Activated B cell treated with CpG ODN at 0.5 μM for 24 hours (primary cell): ENCODE measurements at regions not wholly inside any gene's neighbourhood (a gene's known extent, or its start where the extent isn't known, plus 50 kb on each side); places are given as distances from the start of the nearest gene placed in this dataset.

Experiments
- ATAC-seq: fragments of 200-7000 bp; cut with Tn5 transposase; one replicate; pipeline ENCODE4 v1.10.0; 2021; ENCODE audit warnings: low read depth, mild to moderate bottlenecking, moderate library complexity
- CTCF ChIA-PET: fragments of 350-600 bp; sonication (Branson Sonifier 250); formaldehyde crosslinking; loops from one replicate; lab custom pipeline; 2021; ENCODE audit warnings: antibody characterized with exemption; lab: Charles Lee
- POLR2A ChIA-PET: fragments of 350-600 bp; sonication (Branson Sonifier 250); formaldehyde crosslinking; loops from one replicate; lab custom pipeline; 2021; ENCODE audit warnings: antibody characterized with exemption; lab: Charles Lee
- DNase-seq: peaks from one replicate; pipeline ENCODE4 v3.0.0; 2022
- H3K27ac Mint-ChIP-seq: one replicate; pipeline ENCODE4 v1.8.0; 2020; ENCODE audit warnings: mixed read lengths
- H3K27me3 Mint-ChIP-seq: one replicate; pipeline ENCODE4 v1.8.0; 2021; ENCODE audit warnings: mixed read lengths
- H3K36me3 Mint-ChIP-seq: one replicate; pipeline ENCODE4 v1.8.0; 2021; ENCODE audit warnings: low read depth, mixed read lengths
- H3K4me1 Mint-ChIP-seq: one replicate; pipeline ENCODE4 v1.8.0; 2021; ENCODE audit warnings: mixed read lengths
- H3K4me3 Mint-ChIP-seq: one replicate; pipeline ENCODE4 v1.8.0; 2020; ENCODE audit warnings: mild to moderate bottlenecking, mixed read lengths
- H3K9me3 Mint-ChIP-seq: one replicate; pipeline ENCODE4 v1.8.0; 2020; ENCODE audit warnings: mixed read lengths
- CTCF ChIP-seq: fragments of 200-600 bp; IDR thresholded peaks from one replicate; pipeline ENCODE4 v1.8.0; 2022; ENCODE audit warnings: antibody characterized with exemption, mild to moderate bottlenecking
- intact Hi-C: fragments of 100-400 bp; cut with micrococcal nuclease; formaldehyde crosslinking; loops from one replicate; pipeline ENCODE4 v1.15.1; 2024

- ChIA-PET POLR2A (no interaction called here), CTCF (no interaction called here)
- Mint-ChIP-seq H3K27me3 (peaks cover 10% of the 10 kb centered on the region), H3K27ac (no peak overlapping the region), H3K4me3 (no peak overlapping the region), H3K36me3 (no peaks in the 10 kb centered on the region), H3K4me1 (no peaks in the 10 kb centered on the region), H3K9me3 (peaks cover 3% of the 10 kb centered on the region)
- no peak for DNase-seq
- intact Hi-C loops, result no loop called here
- TF ChIP-seq CTCF, result no peak
- ATAC-seq, result no peak
Measured at GRCh38 chr2:128813352-128814034, 494.8 kb upstream of the HS6ST1 start.

DNA sequence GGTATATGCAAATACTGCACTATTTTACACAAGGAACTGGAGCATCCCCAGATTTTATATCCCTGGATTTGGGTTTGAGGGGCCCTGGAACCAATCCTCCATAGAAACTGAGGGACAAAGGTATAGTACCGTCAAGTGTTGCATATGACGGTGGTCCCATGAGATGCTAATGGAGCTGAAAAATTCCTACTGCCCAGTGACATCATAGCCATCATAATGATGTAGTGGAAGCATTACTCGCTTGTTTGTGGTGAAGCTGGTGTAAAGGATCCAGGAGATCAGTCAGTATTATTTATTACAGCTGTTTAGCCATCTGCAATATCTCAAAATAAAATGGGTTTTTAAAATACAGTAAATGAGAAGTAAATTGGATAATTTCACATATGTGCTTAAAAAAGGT lies 496.6 kb upstream of the HS6ST1 start:
- no peaks in the 10 kb centered on the region for H3K9me3 Mint-ChIP-seq
- DNase-seq, result no peak
- peaks cover 9% of the 10 kb centered on the region for H3K27me3 Mint-ChIP-seq
- no peak overlapping the region for H3K4me3 Mint-ChIP-seq
- intact Hi-C loops, result no loop called here
- no peak overlapping the region for H3K27ac Mint-ChIP-seq
- ChIA-PET POLR2A (no interaction called here), CTCF (no interaction called here)
- no peaks in the 10 kb centered on the region for H3K4me1 Mint-ChIP-seq
- no peaks in the 10 kb centered on the region for H3K36me3 Mint-ChIP-seq
- no peak for ATAC-seq
- no peak for TF ChIP-seq CTCF

- no peak for TF ChIP-seq CTCF
- Mint-ChIP-seq H3K4me1 (no peaks in the 10 kb centered on the region), H3K36me3 (no peaks in the 10 kb centered on the region), H3K9me3 (no peaks in the 10 kb centered on the region), H3K27ac (no peak overlapping the region), H3K4me3 (no peak overlapping the region), H3K27me3 (peaks cover 11% of the 10 kb centered on the region)
- ATAC-seq (no peak), DNase-seq (no peak)
- intact Hi-C loops, result no loop called here
- CTCF ChIA-PET, result no interaction called here
- POLR2A ChIA-PET, result no interaction called here
Measured at GRCh38 chr2:128817171-128817570, 498.5 kb upstream of the HS6ST1 start.

GRCh38 chr2:128817813-128818212 lies 499.1 kb upstream of the HS6ST1 start:
- H3K36me3 Mint-ChIP-seq, result no peaks in the 10 kb centered on the region
- POLR2A ChIA-PET, result no interaction called here

GRCh38 chr2:128818248-128818647 lies 499.6 kb upstream of the HS6ST1 start:
- H3K4me3 Mint-ChIP-seq, result no peak overlapping the region
- no peak for DNase-seq

More at GRCh38 chr2:128817813-128818212, 499.1 kb upstream of the HS6ST1 start:
- TF ChIP-seq CTCF, result no peak
- intact Hi-C loops, result no loop called here
- Mint-ChIP-seq H3K4me3 (no peak overlapping the region), H3K27ac (no peak overlapping the region), H3K4me1 (no peaks in the 10 kb centered on the region), H3K9me3 (no peaks in the 10 kb centered on the region), H3K27me3 (peaks cover 13% of the 10 kb centered on the region)
- ATAC-seq, result no peak
- DNase-seq, result no peak
- CTCF ChIA-PET, result no interaction called here

More at GRCh38 chr2:128818248-128818647, 499.6 kb upstream of the HS6ST1 start:
- no peak for TF ChIP-seq CTCF
- Mint-ChIP-seq H3K9me3 (no peaks in the 10 kb centered on the region), H3K27ac (no peak overlapping the region), H3K27me3 (peaks cover 13% of the 10 kb centered on the region), H3K4me1 (no peaks in the 10 kb centered on the region), H3K36me3 (no peaks in the 10 kb centered on the region)
- intact Hi-C loops, result no loop called here
- ATAC-seq, result no peak
- CTCF ChIA-PET, result no interaction called here
- POLR2A ChIA-PET, result no interaction called here
